ENCODE measurements at regions not wholly inside any gene's neighbourhood (a gene's known extent, or its start where the extent isn't known, plus 50 kb on each side); places are given as distances from the start of the nearest gene placed in this dataset.
"Not testable (repeated sequence)": the region's sequence is repeated elsewhere in the genome, so short reads cannot be mapped to it uniquely, and the experiment has no call there.

DNA sequence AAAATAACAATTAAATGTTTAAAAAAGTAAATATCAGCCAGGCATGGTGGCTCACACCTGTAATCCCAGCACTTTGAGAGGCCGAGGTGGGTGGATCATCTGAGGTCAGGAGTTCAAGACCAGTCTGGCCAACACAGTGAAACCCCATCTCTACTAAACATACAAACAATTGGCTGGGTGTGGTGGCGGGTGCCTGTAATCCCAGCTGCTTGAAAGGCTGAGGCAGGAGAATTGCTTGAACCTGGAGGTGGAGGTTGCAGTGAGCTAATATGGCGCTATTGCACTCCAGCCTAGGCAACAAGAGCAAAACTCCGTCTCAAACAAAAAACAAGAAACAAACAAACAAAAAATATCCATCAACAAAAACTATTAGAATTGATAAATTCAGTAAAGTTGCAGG lies 77.5 kb downstream of the SNX5 start:
- not testable (repeated sequence) for H3K27ac Mint-ChIP-seq; ATAC-seq (ENCODE audit: low read depth in 2 of 2)

DNA sequence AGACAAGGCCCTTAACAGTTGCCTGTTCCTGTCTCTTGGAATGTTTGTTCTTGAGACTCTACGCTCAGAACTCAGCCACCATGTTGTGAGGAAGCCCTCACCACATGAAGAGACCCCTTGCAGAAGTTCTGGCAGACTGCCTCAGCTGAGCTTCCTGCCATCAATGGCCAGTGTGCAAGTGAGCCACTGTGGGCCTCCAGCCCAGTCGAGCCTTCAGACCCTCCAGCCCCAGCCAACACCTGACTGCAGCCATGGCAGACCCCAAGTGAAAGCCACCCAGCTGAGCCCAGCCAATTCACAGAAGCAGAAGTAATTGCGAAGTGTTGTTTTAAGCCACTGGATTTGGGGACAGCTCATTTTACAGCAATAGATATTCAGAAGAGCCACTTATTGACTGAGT lies 78.3 kb downstream of the SNX5 start:
- H3K27ac ChIP-seq (ENCODE audit: insufficient read depth, low read length, poor library complexity, severe bottlenecking) = no peak overlapping the region
- H3K36me3 Mint-ChIP-seq = no peaks in the 10 kb centered on the region
- peaks cover 28% of the 10 kb centered on the region for H3K27me3 Mint-ChIP-seq
- no peak overlapping the region for H3K27ac Mint-ChIP-seq
- ATAC-seq (ENCODE audit: low read depth in 2 of 2) (no peak), DNase-seq (no peak)
- no peak overlapping the region for H3K4me3 Mint-ChIP-seq
- H3K4me3 ChIP-seq (ENCODE audit: low read depth, low read length) = no peak overlapping the region
- H3K27me3 ChIP-seq (ENCODE audit: control insufficient read depth, insufficient read depth, low read length) = peaks cover 11% of the 10 kb centered on the region
- H3K4me1 Mint-ChIP-seq = peaks cover 0 to under 1% (median under 1%) of the 10 kb centered on the region in 4 donors
- peaks cover 0 to 9% (median 0%) of the 10 kb centered on the region in 7 donors for H3K9me3 Mint-ChIP-seq
- no peaks in the 10 kb centered on the region for H3K36me3 ChIP-seq (ENCODE audit: control insufficient read depth, insufficient read depth, low read length)
- peaks cover 0 to 5% of the 10 kb centered on the region in 2 experiments for H3K9me3 ChIP-seq (ENCODE audit: control insufficient read depth in 2 of 2, low read length in 2 of 2)
- H3K4me1 ChIP-seq (ENCODE audit: control insufficient read depth, insufficient read depth, low read length, poor library complexity, severe bottlenecking) = peaks cover 1% of the 10 kb centered on the region

More for the DNA sequence above, 77.5 kb downstream of the SNX5 start:
- not testable (repeated sequence) for H3K4me3 ChIP-seq (ENCODE audit: low read depth, low read length); DNase-seq; H3K36me3 ChIP-seq (ENCODE audit: control insufficient read depth, insufficient read depth, low read length); H3K9me3 ChIP-seq (ENCODE audit: control insufficient read depth in 2 of 2, low read length in 2 of 2); H3K4me3 Mint-ChIP-seq; H3K36me3 Mint-ChIP-seq; H3K27ac ChIP-seq (ENCODE audit: insufficient read depth, low read length, poor library complexity, severe bottlenecking); H3K4me1 Mint-ChIP-seq; H3K4me1 ChIP-seq (ENCODE audit: control insufficient read depth, insufficient read depth, low read length, poor library complexity, severe bottlenecking); H3K9me3 Mint-ChIP-seq
- peaks cover 15% of the 10 kb centered on the region for H3K27me3 ChIP-seq (ENCODE audit: control insufficient read depth, insufficient read depth, low read length)
- peaks cover 30% of the 10 kb centered on the region for H3K27me3 Mint-ChIP-seq

DNA sequence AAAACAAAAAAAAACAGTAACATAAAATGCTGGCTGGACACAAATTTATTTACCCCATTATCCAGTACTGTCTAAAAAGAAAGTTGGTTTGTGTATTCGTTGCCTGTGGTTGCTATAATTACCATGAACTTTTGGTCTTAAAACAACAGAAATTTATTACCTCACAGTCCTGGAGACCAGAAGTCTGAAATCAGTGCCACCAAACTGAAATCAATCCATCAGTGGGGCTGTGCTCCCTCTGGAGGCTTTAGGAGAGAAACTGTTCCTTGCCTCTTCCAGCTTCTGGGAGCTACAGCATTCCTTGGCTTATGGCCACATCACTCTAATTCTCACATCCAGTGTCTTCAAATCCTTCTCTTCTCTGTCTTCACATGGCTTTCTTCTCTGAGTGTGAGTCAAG lies 79.4 kb downstream of the SNX5 start:
- Histone ChIP-seq H3K9me3 (ENCODE audit: control insufficient read depth in 2 of 2, low read length in 2 of 2) (peaks cover 0 to 5% of the 10 kb centered on the region in 2 experiments), H3K36me3 (ENCODE audit: control insufficient read depth, insufficient read depth, low read length) (no peaks in the 10 kb centered on the region), H3K4me3 (ENCODE audit: low read depth, low read length) (no peak overlapping the region), H3K27me3 (ENCODE audit: control insufficient read depth, insufficient read depth, low read length) (peaks cover 11% of the 10 kb centered on the region), H3K27ac (ENCODE audit: insufficient read depth, low read length, poor library complexity, severe bottlenecking) (no peak overlapping the region), H3K4me1 (ENCODE audit: control insufficient read depth, insufficient read depth, low read length, poor library complexity, severe bottlenecking) (no peaks in the 10 kb centered on the region)
- H3K4me1 Mint-ChIP-seq = no peaks in the 10 kb centered on the region
- no peak overlapping the region for H3K4me3 Mint-ChIP-seq
- ATAC-seq (ENCODE audit: low read depth in 2 of 2) (no peak), DNase-seq (no peak)
- peaks cover 31% of the 10 kb centered on the region for H3K27me3 Mint-ChIP-seq
- peak overlapping the region in 1 of 3 donors; percentile 26 for H3K27ac Mint-ChIP-seq
- no peaks in the 10 kb centered on the region for H3K36me3 Mint-ChIP-seq
- peaks cover 0 to 9% (median 0%) of the 10 kb centered on the region in 7 donors for H3K9me3 Mint-ChIP-seq

DNA sequence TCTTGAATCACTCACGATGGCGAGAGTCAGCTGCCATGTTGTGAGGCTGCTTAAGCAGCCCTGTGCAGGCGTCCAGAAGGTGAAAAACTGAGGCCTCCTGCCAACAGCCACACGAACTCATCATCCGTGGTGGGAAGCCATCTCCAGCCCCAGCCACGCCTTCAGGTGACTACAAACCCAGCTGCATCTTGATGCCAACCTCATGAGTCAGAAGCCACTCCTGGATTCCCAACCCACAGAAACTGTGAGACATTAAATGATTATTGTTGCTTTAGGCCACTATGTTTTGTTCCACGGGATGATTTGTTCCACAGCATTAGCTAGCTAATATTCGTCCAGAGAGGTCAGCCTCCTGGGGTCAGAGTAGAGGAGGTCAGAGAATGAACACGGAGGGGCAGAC lies 80.5 kb downstream of the SNX5 start:
- Mint-ChIP-seq H3K4me1 (no peaks in the 10 kb centered on the region), H3K4me3 (no peak overlapping the region), H3K36me3 (no peaks in the 10 kb centered on the region), H3K27ac (no peak overlapping the region), H3K27me3 (peaks cover 27% of the 10 kb centered on the region), H3K9me3 (peaks cover 0 to 9% (median under 1%) of the 10 kb centered on the region in 7 donors)
- ATAC-seq (ENCODE audit: low read depth in 2 of 2) (no peak), DNase-seq (no peak)
- no peak overlapping the region for H3K4me3 ChIP-seq (ENCODE audit: low read depth, low read length)
- no peaks in the 10 kb centered on the region for H3K36me3 ChIP-seq (ENCODE audit: control insufficient read depth, insufficient read depth, low read length)
- H3K4me1 ChIP-seq (ENCODE audit: control insufficient read depth, insufficient read depth, low read length, poor library complexity, severe bottlenecking) = no peaks in the 10 kb centered on the region
- no peak overlapping the region for H3K27ac ChIP-seq (ENCODE audit: insufficient read depth, low read length, poor library complexity, severe bottlenecking)
- peaks cover 0 to 5% of the 10 kb centered on the region in 2 experiments for H3K9me3 ChIP-seq (ENCODE audit: control insufficient read depth in 2 of 2, low read length in 2 of 2)
- peaks cover 11% of the 10 kb centered on the region for H3K27me3 ChIP-seq (ENCODE audit: control insufficient read depth, insufficient read depth, low read length)

DNA sequence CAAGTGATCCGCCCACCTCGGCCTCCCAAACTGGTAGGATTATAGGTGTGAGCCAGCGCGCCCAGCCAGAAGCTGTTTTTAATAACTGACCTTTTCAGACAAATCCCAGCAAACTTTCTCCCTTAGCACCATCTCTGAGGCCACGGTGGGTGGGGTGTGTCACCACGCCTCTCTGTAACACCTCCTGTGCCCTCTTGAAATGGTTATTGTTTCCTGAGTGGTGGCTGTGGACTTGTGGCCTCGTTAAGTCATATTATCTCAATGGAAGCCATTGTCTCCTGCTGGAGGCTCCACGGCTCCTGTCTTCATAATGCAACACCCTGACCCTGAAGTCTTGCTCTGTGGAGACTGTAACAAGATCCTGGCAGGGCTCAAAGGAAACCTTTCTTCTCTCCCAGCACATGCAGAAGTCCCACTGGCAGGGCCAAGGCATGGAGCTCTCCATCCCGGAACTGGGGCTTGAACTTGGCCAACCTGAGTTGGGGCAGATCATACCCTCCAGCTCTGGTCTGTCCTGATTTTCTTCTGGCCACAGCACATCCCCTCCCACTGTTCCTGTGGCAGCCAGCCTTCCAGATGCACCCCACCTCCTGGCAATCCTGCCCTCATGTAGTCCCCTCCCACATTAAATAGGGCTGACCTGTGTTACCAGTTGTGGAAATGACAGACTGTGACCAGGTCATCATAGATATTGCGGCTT lies 81.1 kb downstream of the SNX5 start:
- Histone ChIP-seq H3K9me3 (ENCODE audit: control insufficient read depth in 2 of 2, low read length in 2 of 2) (peaks cover 0 to 5% of the 10 kb centered on the region in 2 experiments), H3K4me1 (ENCODE audit: control insufficient read depth, insufficient read depth, low read length, poor library complexity, severe bottlenecking) (no peaks in the 10 kb centered on the region), H3K4me3 (ENCODE audit: low read depth, low read length) (no peak overlapping the region), H3K27ac (ENCODE audit: insufficient read depth, low read length, poor library complexity, severe bottlenecking) (no peak overlapping the region), H3K36me3 (ENCODE audit: control insufficient read depth, insufficient read depth, low read length) (no peaks in the 10 kb centered on the region), H3K27me3 (ENCODE audit: control insufficient read depth, insufficient read depth, low read length) (peaks cover 9% of the 10 kb centered on the region)
- no peak overlapping the region for H3K27ac Mint-ChIP-seq
- ATAC-seq (ENCODE audit: low read depth in 2 of 2) (no peak), DNase-seq (no peak)
- peaks cover 27% of the 10 kb centered on the region for H3K27me3 Mint-ChIP-seq
- peaks cover 0 to 9% (median 1%) of the 10 kb centered on the region in 7 donors for H3K9me3 Mint-ChIP-seq
- H3K36me3 Mint-ChIP-seq = no peaks in the 10 kb centered on the region
- H3K4me1 Mint-ChIP-seq = no peaks in the 10 kb centered on the region
- no peak overlapping the region for H3K4me3 Mint-ChIP-seq

DNA sequence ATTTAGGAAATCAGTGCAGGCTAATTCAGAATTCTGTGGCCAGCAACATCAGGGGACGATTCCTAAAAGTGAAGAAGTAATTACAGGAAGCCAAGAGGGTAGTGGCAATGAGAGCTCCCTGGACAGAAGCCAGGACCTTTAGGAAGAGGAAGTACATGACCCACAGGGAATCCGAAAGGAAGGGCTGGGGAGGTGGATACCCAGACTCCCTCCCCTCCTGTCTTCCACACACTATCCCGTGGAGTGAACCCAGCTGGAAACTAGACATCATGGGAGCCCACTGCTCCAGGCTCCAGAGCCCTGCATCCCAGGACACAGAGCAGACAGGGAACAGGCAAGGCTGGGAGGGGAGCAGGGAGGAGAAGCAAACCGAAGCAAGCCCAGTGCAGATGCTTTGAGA lies 83.0 kb downstream of the SNX5 start:
- Histone ChIP-seq H3K36me3 (ENCODE audit: control insufficient read depth, insufficient read depth, low read length) (no peaks in the 10 kb centered on the region), H3K4me1 (ENCODE audit: control insufficient read depth, insufficient read depth, low read length, poor library complexity, severe bottlenecking) (no peaks in the 10 kb centered on the region), H3K27ac (ENCODE audit: insufficient read depth, low read length, poor library complexity, severe bottlenecking) (no peak overlapping the region), H3K4me3 (ENCODE audit: low read depth, low read length) (no peak overlapping the region), H3K27me3 (ENCODE audit: control insufficient read depth, insufficient read depth, low read length) (peaks cover 5% of the 10 kb centered on the region), H3K9me3 (ENCODE audit: control insufficient read depth in 2 of 2, low read length in 2 of 2) (peaks cover 0 to 5% of the 10 kb centered on the region in 2 experiments)
- no peaks in the 10 kb centered on the region for H3K36me3 Mint-ChIP-seq
- H3K4me3 Mint-ChIP-seq = no peak overlapping the region
- no peak for ATAC-seq (ENCODE audit: low read depth in 2 of 2)
- no peak for DNase-seq
- H3K4me1 Mint-ChIP-seq = no peaks in the 10 kb centered on the region
- H3K9me3 Mint-ChIP-seq = peaks cover 0 to 9% (median 1%) of the 10 kb centered on the region in 7 donors
- no peak overlapping the region for H3K27ac Mint-ChIP-seq
- peaks cover 13% of the 10 kb centered on the region for H3K27me3 Mint-ChIP-seq

DNA sequence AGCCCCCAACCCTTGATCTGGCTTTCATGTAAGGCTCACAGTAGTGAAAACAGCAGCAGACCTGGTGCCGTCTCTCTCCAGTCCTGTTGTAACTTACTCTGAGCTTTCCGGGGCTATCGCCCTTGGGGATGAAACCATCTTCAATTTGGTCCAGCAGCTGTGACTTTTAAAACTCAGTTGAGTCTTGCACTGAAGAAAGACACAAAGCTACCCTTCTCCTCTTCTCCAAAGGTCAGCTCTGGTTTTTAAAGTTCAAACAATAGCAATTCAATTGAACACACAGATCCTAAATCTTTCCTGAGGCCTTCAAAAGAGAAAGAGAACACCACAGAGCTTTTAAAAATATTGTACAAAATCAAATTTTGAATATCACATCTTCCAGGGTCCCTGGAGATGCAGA lies 83.5 kb downstream of the SNX5 start:
- Histone ChIP-seq H3K36me3 (ENCODE audit: control insufficient read depth, insufficient read depth, low read length) (no peaks in the 10 kb centered on the region), H3K9me3 (ENCODE audit: control insufficient read depth in 2 of 2, low read length in 2 of 2) (peaks cover 0 to 2% of the 10 kb centered on the region in 2 experiments), H3K27ac (ENCODE audit: insufficient read depth, low read length, poor library complexity, severe bottlenecking) (no peak overlapping the region), H3K4me1 (ENCODE audit: control insufficient read depth, insufficient read depth, low read length, poor library complexity, severe bottlenecking) (no peaks in the 10 kb centered on the region), H3K4me3 (ENCODE audit: low read depth, low read length) (no peak overlapping the region), H3K27me3 (ENCODE audit: control insufficient read depth, insufficient read depth, low read length) (peaks cover under 1% of the 10 kb centered on the region)
- no peak for ATAC-seq (ENCODE audit: low read depth in 2 of 2)
- no peak overlapping the region for H3K4me3 Mint-ChIP-seq
- no peaks in the 10 kb centered on the region for H3K36me3 Mint-ChIP-seq
- H3K27ac Mint-ChIP-seq = no peak overlapping the region
- no peaks in the 10 kb centered on the region for H3K4me1 Mint-ChIP-seq
- no peak for DNase-seq
- H3K27me3 Mint-ChIP-seq = peaks cover 13% of the 10 kb centered on the region
- H3K9me3 Mint-ChIP-seq = peaks cover 0 to 5% (median under 1%) of the 10 kb centered on the region in 7 donors

Data from CD4-positive, CD25-positive, alpha-beta regulatory T cell (primary cell).